NCI-H1417 treated with DMSO at 0.1 percent for 48 hours (cell line): ENCODE measurements at regions not wholly inside any gene's neighbourhood (a gene's known extent, or its start where the extent isn't known, plus 50 kb on each side); places are given as distances from the start of the nearest gene placed in this dataset.
A peak's percentile ranks its signal among the peaks of the same experiment; 100 is the strongest.
"Not testable (repeated sequence)": the region's sequence is repeated elsewhere in the genome, so short reads cannot be mapped to it uniquely, and the experiment has no call there.

Experiments
- DNase-seq: peaks from one replicate; lab custom pipeline; 2025; lab: John Stamatoyannopoulos, UW

GRCh38 chr2:76697439-76697838 is 824.7 kb downstream of the LRRTM4 start:
- not testable (repeated sequence) for DNase-seq

GRCh38 chr2:76692908-76693307 is 829.3 kb downstream of the LRRTM4 start:
- DNase-seq: no peak

- no peak for DNase-seq
Observed at GRCh38 chr2:76688732-76689131, 833.4 kb downstream of the LRRTM4 start.

- no peak for DNase-seq
Observed at GRCh38 chr2:76687923-76688322, 834.3 kb downstream of the LRRTM4 start.

- no peak for DNase-seq
Observed at GRCh38 chr2:76684756-76685155, 837.4 kb downstream of the LRRTM4 start.

GRCh38 chr2:76679025-76679396 is 843.2 kb downstream of the LRRTM4 start:
- no peak for DNase-seq

GRCh38 chr2:76678383-76679024 is 843.7 kb downstream of the LRRTM4 start:
- DNase-seq: no peak

- DNase-seq: no peak
Observed at GRCh38 chr2:76675212-76675611, 847.0 kb downstream of the LRRTM4 start.

- no peak for DNase-seq
Observed at GRCh38 chr2:76672798-76673197, 849.4 kb downstream of the LRRTM4 start.

GRCh38 chr2:76669966-76670465 is 852.2 kb downstream of the LRRTM4 start:
- DNase-seq: no peak

GRCh38 chr2:76668279-76668678 is 853.9 kb downstream of the LRRTM4 start:
- no peak for DNase-seq

GRCh38 chr2:76667821-76668271 is 854.3 kb downstream of the LRRTM4 start:
- DNase-seq: no peak

GRCh38 chr2:76642129-76642528 is 880.0 kb downstream of the LRRTM4 start:
- DNase-seq: no peak

- DNase-seq: no peak
Observed at GRCh38 chr2:76641506-76641905, 880.7 kb downstream of the LRRTM4 start.

- no peak for DNase-seq
Observed at GRCh38 chr2:76640905-76641304, 881.3 kb downstream of the LRRTM4 start.

- DNase-seq: no peak
Observed at GRCh38 chr2:76639171-76639680, 883.0 kb downstream of the LRRTM4 start.

- DNase-seq: no peak
Observed at GRCh38 chr2:76633276-76633921, 888.8 kb downstream of the LRRTM4 start.

- no peak for DNase-seq
Observed at GRCh38 chr2:76625101-76625500, 897.1 kb downstream of the LRRTM4 start.

- no peak for DNase-seq
Observed at GRCh38 chr2:76613330-76613729, 902.6 kb upstream of the GCFC2 start.

- DNase-seq: no peak
Observed at GRCh38 chr2:76612764-76613163, 902.0 kb upstream of the GCFC2 start.

GRCh38 chr2:76610451-76610850 is 899.7 kb upstream of the GCFC2 start:
- no peak for DNase-seq

- DNase-seq: peak; percentile 65
Observed at GRCh38 chr2:76599732-76600368, 889.1 kb upstream of the GCFC2 start.

GRCh38 chr2:76584474-76584873 is 873.8 kb upstream of the GCFC2 start:
- DNase-seq: no peak
